GM12878 (cell line): ENCODE measurements at regions not wholly inside any gene's neighbourhood (a gene's known extent, or its start where the extent isn't known, plus 50 kb on each side); places are given as distances from the start of the nearest gene placed in this dataset.

Source experiments
- ATAC-seq: fragments of 200-7000 bp; cut with Tn5 transposase; 3 replicates; pipeline ENCODE4 v1.9.1; 2020; ENCODE audit warnings: mild to moderate bottlenecking, moderate library complexity
- BruUV-seq: library from RNA; stranded (reverse); fragments of 400-500 nt; replicated peaks from 2 replicates; lab custom pipeline; 2021; lab: Mats Ljungman, UMichigan
- CTCF ChIA-PET: fragments of 300-600 bp; sonication (Branson Sonifier 250); formaldehyde crosslinking; extraction: SDS; loops from one replicate; lab custom pipeline; 2021; ENCODE audit warnings: inconsistent platforms; lab: Yijun Ruan, JAX
- POLR2A ChIA-PET: fragments of 350-600 bp; formaldehyde crosslinking; extraction: SDS; loops from one replicate; lab custom pipeline; 2021; ENCODE audit warnings: inconsistent platforms; lab: Charles Lee
- RAD21 ChIA-PET: fragments of 300-600 bp; sonication (Branson Sonifier 250); formaldehyde crosslinking; loops from one replicate; lab custom pipeline; 2023; ENCODE audit warnings: antibody characterized with exemption; ENCODE audit not compliant: unreplicated experiment; lab: Charles Lee
- SMC1A ChIA-PET: fragments of 300-600 bp; sonication (Branson Sonifier 250); formaldehyde crosslinking; loops from one replicate; lab custom pipeline; 2023; ENCODE audit not compliant: unreplicated experiment, uncharacterized antibody; lab: Charles Lee
- DNase-seq: peaks from one replicate; pipeline ENCODE4 v3.0.0-alpha.2; 2011; ENCODE audit warnings: low read depth, low spot score
- FAIRE-seq: peaks from 3 replicates; lab custom pipeline; 2011; peaks lifted over from hg19 to GRCh38; lab: Jason Lieb, UNC
- H2AFZ ChIP-seq: 2 replicates; pipeline ENCODE4 v1.6.0; 2011; ENCODE audit warnings: low read depth, low read length, control low read depth; ENCODE audit not compliant: control insufficient read depth
- H3K27ac ChIP-seq: 2 replicates; pipeline ENCODE4 v1.5.1; 2011; ENCODE audit warnings: control low read depth; ENCODE audit not compliant: control insufficient read depth, insufficient read depth
- H3K27me3 ChIP-seq, 2 experiments: replicated peaks in 1 of 2; 2 replicates each; pipeline versions ENCODE4 v1.6.0 to v1.6.1; 2011; ENCODE audit warnings: low read length in 1 of 2; ENCODE audit not compliant: control insufficient read depth in 2 of 2, insufficient read depth in 2 of 2
- H3K36me3 ChIP-seq, 2 experiments: 2 replicates each; pipeline ENCODE4 v1.5.1; 2011; ENCODE audit warnings: low read length in 1 of 2; ENCODE audit not compliant: control insufficient read depth in 2 of 2, insufficient read depth in 2 of 2
- H3K4me1 ChIP-seq: 2 replicates; pipeline ENCODE4 v1.6.1; 2011; ENCODE audit warnings: mild to moderate bottlenecking, low read length, moderate library complexity, mixed read lengths; ENCODE audit not compliant: control insufficient read depth, insufficient read depth
- H3K4me2 ChIP-seq: 2 replicates; pipeline ENCODE4 v1.6.0; 2011; ENCODE audit warnings: control low read depth; ENCODE audit not compliant: control insufficient read depth, insufficient read depth
- H3K4me3 ChIP-seq: fragments of 200-600 bp; sonication (generic); 2 replicates; pipeline ENCODE4 v1.5.1; 2016
- H3K79me2 ChIP-seq: 2 replicates; pipeline ENCODE4 v1.6.0; 2011; ENCODE audit warnings: low read length; ENCODE audit not compliant: control insufficient read depth, insufficient read depth
- H3K9ac ChIP-seq: 2 replicates; pipeline ENCODE4 v1.8.0; 2011; ENCODE audit warnings: low read length, control low read depth, mixed read lengths; ENCODE audit not compliant: control insufficient read depth, insufficient read depth
- H3K9me3 ChIP-seq: replicated peaks from 3 replicates; pipeline ENCODE4 v1.5.1; 2011; ENCODE audit warnings: mild to moderate bottlenecking, low read length; ENCODE audit not compliant: control insufficient read depth, insufficient read depth
- H4K20me1 ChIP-seq: 2 replicates; pipeline ENCODE4 v1.6.0; 2011; ENCODE audit not compliant: control insufficient read depth, insufficient read depth
- ATF7 ChIP-seq: fragments of 450-650 bp; IDR thresholded peaks from 2 replicates; pipeline ENCODE4 v1.6.1; 2016; ENCODE audit warnings: low read depth, mild to moderate bottlenecking
- BCL11A ChIP-seq: IDR thresholded peaks from 2 replicates; pipeline ENCODE4 v1.6.1; 2011; ENCODE audit warnings: low read depth, low read length
- CEBPB ChIP-seq, 2 experiments: fragments of 150-350 bp in 1 of 2; IDR thresholded peaks; 2 replicates each; pipeline ENCODE4 v1.6.1; 2012 to 2014; ENCODE audit warnings: low read depth in 2 of 2, low read length in 2 of 2, borderline replicate concordance in 1 of 2, inconsistent platforms in 1 of 2
- EP300 ChIP-seq, 2 experiments: fragments of 150-350 bp in 1 of 2; IDR thresholded peaks; 2 replicates each; pipeline ENCODE4 v1.6.1; 2011 to 2012; ENCODE audit warnings: low read depth in 2 of 2, low read length in 2 of 2, borderline replicate concordance in 1 of 2, improper control_type of control experiment in 1 of 2, inconsistent platforms in 1 of 2; ENCODE audit not compliant: control insufficient read depth in 1 of 2
- GABPA ChIP-seq: IDR thresholded peaks from 2 replicates; pipeline ENCODE4 v1.6.1; 2014; ENCODE audit warnings: antibody characterized with exemption, low read depth, mild to moderate bottlenecking, inconsistent platforms
- IRF4 ChIP-seq: IDR thresholded peaks from 2 replicates; pipeline ENCODE4 v1.6.1; 2011; ENCODE audit warnings: low read depth, low read length
- KAT2A ChIP-seq: conservative IDR thresholded peaks from 2 replicates; pipeline ENCODE4 v1.6.1; 2011; ENCODE audit warnings: low read depth, low read length; ENCODE audit not compliant: control insufficient read depth
- MTA2 ChIP-seq: fragments of 450-650 bp; IDR thresholded peaks from 2 replicates; pipeline ENCODE4 v1.6.1; 2016; ENCODE audit warnings: low read depth, mild to moderate bottlenecking, moderate library complexity
- MYC ChIP-seq: IDR thresholded peaks from 2 replicates; pipeline ENCODE4 v1.6.1; 2011; ENCODE audit warnings: mild to moderate bottlenecking, low read length, moderate library complexity, inconsistent platforms; ENCODE audit not compliant: insufficient read depth, insufficient replicate concordance, insufficient read length, severe bottlenecking
- NFXL1 ChIP-seq: fragments of 450-650 bp; IDR thresholded peaks from 2 replicates; pipeline ENCODE4 v1.6.1; 2017; ENCODE audit warnings: antibody characterized with exemption, mild to moderate bottlenecking, borderline replicate concordance
- NFYB ChIP-seq: IDR thresholded peaks from 2 replicates; pipeline ENCODE4 v1.6.1; 2011; ENCODE audit warnings: low read depth, mild to moderate bottlenecking, low read length, improper control_type of control experiment, moderate library complexity; ENCODE audit not compliant: insufficient read depth
- NR2C1 ChIP-seq: fragments of 450-650 bp; IDR thresholded peaks from 2 replicates; pipeline ENCODE4 v1.6.1; 2017; ENCODE audit warnings: antibody characterized with exemption, mild to moderate bottlenecking, moderate library complexity
- SIN3A ChIP-seq: IDR thresholded peaks from 2 replicates; pipeline ENCODE4 v1.6.1; 2012; ENCODE audit warnings: low read depth, low read length, improper control_type of control experiment
- STAT3 ChIP-seq: IDR thresholded peaks from 2 replicates; pipeline ENCODE4 v1.6.1; 2011; ENCODE audit warnings: low read depth, low read length, improper control_type of control experiment
- ZNF622 ChIP-seq: fragments of 450-650 bp; IDR thresholded peaks from 2 replicates; pipeline ENCODE4 v1.6.1; 2017; ENCODE audit warnings: mild to moderate bottlenecking, inconsistent platforms
- WGBS: methylation state at CpG from one replicate; pipeline ENCODE4 v1.1.6; 2016; ENCODE audit warnings: low lambda C conversion rate; ENCODE audit not compliant: insufficient replicate concordance, insufficient coverage; ENCODE audit errors: missing lambda C conversion rate; 5-methylcytosine and 5-hydroxymethylcytosine counted together
- in situ Hi-C: fragments of 300-500 bp; cut with MboI; formaldehyde crosslinking; loops from 9 replicates; pipeline ENCODE4 v1.14.3; 2018; ENCODE audit warnings: mixed read lengths
- intact Hi-C: fragments of 100-400 bp; cut with micrococcal nuclease; formaldehyde crosslinking; loops from one replicate; pipeline ENCODE4 v1.14.2; 2022; ENCODE audit not compliant: unreplicated experiment
- TF ChIP-seq, protein P1 (sequence below): fragments of 450-650 bp; IDR thresholded peaks from 2 replicates; pipeline ENCODE4 v1.6.1; 2017; ENCODE audit warnings: antibody characterized with exemption, mild to moderate bottlenecking, moderate library complexity
- TF ChIP-seq, protein P2 (sequence below): IDR thresholded peaks from 2 replicates; pipeline ENCODE4 v1.6.1; 2012; ENCODE audit warnings: low read depth, low read length, improper control_type of control experiment
- TF ChIP-seq, protein P3 (sequence below): fragments of 450-650 bp; conservative IDR thresholded peaks from 2 replicates; pipeline ENCODE4 v1.6.1; 2017; ENCODE audit warnings: mild to moderate bottlenecking, moderate library complexity

DNA sequence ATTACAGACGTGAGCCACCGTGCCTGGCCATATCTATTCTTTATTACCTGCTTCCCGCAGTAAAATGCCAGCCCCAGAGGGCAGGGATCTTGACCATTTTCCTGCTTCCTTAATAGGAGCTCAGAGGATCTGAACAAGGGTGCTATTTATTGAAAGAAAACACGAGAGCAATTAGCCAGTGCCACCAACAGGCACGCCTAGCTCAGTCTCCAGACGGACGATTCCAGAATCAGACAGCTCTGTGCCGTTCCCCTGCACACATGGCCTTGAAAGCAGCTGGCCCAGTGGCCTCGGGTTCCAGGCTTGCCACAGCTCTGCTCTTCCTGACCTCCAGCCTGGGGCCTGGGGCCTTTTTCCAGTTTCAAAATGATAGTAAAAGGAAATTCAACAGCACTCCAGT is 135.2 kb upstream of the RFLNA start (continued):
- TF ChIP-seq, protein P1, sequence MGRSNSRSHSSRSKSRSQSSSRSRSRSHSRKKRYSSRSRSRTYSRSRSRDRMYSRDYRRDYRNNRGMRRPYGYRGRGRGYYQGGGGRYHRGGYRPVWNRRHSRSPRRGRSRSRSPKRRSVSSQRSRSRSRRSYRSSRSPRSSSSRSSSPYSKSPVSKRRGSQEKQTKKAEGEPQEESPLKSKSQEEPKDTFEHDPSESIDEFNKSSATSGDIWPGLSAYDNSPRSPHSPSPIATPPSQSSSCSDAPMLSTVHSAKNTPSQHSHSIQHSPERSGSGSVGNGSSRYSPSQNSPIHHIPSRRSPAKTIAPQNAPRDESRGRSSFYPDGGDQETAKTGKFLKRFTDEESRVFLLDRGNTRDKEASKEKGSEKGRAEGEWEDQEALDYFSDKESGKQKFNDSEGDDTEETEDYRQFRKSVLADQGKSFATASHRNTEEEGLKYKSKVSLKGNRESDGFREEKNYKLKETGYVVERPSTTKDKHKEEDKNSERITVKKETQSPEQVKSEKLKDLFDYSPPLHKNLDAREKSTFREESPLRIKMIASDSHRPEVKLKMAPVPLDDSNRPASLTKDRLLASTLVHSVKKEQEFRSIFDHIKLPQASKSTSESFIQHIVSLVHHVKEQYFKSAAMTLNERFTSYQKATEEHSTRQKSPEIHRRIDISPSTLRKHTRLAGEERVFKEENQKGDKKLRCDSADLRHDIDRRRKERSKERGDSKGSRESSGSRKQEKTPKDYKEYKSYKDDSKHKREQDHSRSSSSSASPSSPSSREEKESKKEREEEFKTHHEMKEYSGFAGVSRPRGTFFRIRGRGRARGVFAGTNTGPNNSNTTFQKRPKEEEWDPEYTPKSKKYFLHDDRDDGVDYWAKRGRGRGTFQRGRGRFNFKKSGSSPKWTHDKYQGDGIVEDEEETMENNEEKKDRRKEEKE: no peak
- TF ChIP-seq NFXL1: no peak
- no peak for TF ChIP-seq STAT3
- no peak for TF ChIP-seq MYC
- no peak for TF ChIP-seq IRF4
- TF ChIP-seq ATF7: no peak
- no peak for TF ChIP-seq NR2C1
- no peak for TF ChIP-seq CEBPB (IDR thresholded peaks at IDR 0.05; ENCODE audit: borderline replicate concordance in 1 of 2, low read depth in 2 of 2, low read length in 2 of 2)
- no peak for TF ChIP-seq GABPA
- TF ChIP-seq MTA2: no peak
- no peak for TF ChIP-seq NFYB

DNA sequence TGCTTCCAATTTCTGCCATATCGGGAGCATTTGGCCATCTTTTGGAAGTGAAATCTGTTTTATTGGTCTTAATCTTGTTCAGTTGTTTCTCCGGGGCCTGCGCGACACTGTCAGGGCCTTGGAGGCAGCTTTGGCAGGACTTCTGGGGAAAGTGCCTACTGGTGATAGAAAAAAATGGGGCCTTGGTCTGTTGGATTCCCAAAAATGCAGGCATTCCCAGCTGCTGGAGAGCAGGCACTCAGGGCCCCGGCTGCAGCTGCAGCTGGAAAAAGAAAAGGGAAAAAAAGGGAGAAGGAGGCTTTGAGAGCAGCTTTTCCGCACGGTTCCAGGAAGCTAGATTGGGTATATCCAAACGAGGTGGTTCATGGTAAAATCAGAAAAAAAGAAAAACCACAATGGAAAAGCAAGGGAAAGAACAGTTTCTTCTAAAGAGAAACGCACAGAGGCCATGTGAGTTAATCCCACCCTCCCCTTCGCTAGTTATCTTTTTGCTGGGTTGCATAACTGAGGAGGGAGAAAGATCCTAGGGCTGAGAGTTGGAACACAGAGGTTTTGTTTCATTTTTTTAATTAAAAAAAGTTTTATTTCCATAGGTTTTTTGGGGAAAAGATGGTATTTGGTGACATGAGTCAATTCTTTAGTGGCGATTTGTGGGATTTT is 134.7 kb upstream of the RFLNA start:
- H3K4me1 ChIP-seq: no peaks in the 10 kb centered on the region
- no peaks in the 10 kb centered on the region for H3K27me3 ChIP-seq
- RAD21 ChIA-PET: no interaction called here
- intact Hi-C loops (no loop called here), in situ Hi-C loops (no loop called here)
- no peaks in the 10 kb centered on the region; the same call in 2 of the 3 replicates for H3K9me3 ChIP-seq
- H3K36me3 ChIP-seq: no peaks in the 10 kb centered on the region
- H4K20me1 ChIP-seq: no peaks in the 10 kb centered on the region
- CTCF ChIA-PET: interaction anchor here (0.6 to 0.7 kb wide), 2 partner anchors 11 to 127 kb away, joined by 3 read pairs; no protein-coding TSS in a partner anchor
- H3K4me3 ChIP-seq: no peak overlapping the region
- FAIRE-seq (no peak), ATAC-seq (no peak), DNase-seq (no peak)
- H3K27ac ChIP-seq: no peak overlapping the region
- POLR2A ChIA-PET: no interaction called here
- H3K79me2 ChIP-seq: no peaks in the 10 kb centered on the region
- no peak overlapping the region for H3K4me2 ChIP-seq
- SMC1A ChIA-PET: no interaction called here
- 47% methylated on average over 11 of the region's 11 CpGs for WGBS
- BruUV-seq: no TSS peak
- no peak overlapping the region for H3K9ac ChIP-seq
- H2AFZ ChIP-seq: no peak overlapping the region
- TF ChIP-seq CEBPB (IDR thresholded peaks at IDR 0.05; ENCODE audit: borderline replicate concordance in 1 of 2, low read depth in 2 of 2, low read length in 2 of 2) (no peak), BCL11A (no peak), SIN3A (no peak), KAT2A (no peak), ZNF622 (no peak), EP300 (IDR thresholded peaks at IDR 0.05; ENCODE audit: borderline replicate concordance in 1 of 2, control insufficient read depth in 1 of 2, low read depth in 2 of 2, low read length in 2 of 2) (no peak)
- TF ChIP-seq, protein P2, sequence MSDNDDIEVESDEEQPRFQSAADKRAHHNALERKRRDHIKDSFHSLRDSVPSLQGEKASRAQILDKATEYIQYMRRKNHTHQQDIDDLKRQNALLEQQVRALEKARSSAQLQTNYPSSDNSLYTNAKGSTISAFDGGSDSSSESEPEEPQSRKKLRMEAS: no peak
- TF ChIP-seq, protein P3, sequence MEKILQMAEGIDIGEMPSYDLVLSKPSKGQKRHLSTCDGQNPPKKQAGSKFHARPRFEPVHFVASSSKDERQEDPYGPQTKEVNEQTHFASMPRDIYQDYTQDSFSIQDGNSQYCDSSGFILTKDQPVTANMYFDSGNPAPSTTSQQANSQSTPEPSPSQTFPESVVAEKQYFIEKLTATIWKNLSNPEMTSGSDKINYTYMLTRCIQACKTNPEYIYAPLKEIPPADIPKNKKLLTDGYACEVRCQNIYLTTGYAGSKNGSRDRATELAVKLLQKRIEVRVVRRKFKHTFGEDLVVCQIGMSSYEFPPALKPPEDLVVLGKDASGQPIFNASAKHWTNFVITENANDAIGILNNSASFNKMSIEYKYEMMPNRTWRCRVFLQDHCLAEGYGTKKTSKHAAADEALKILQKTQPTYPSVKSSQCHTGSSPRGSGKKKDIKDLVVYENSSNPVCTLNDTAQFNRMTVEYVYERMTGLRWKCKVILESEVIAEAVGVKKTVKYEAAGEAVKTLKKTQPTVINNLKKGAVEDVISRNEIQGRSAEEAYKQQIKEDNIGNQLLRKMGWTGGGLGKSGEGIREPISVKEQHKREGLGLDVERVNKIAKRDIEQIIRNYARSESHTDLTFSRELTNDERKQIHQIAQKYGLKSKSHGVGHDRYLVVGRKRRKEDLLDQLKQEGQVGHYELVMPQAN: no peak
